HCT116 (cell line): ENCODE measurements at regions not wholly inside any gene's neighbourhood (a gene's known extent, or its start where the extent isn't known, plus 50 kb on each side); places are given as distances from the start of the nearest gene placed in this dataset.

Experiments
- ATAC-seq: fragments of 200-7000 bp; cut with Tn5 transposase; 2 replicates; pipeline ENCODE4 v1.9.1; 2020; ENCODE audit warnings: mild to moderate bottlenecking, moderate library complexity
- BruUV-seq: library from RNA; stranded (reverse); fragments of 400-500 nt; replicated peaks from 2 replicates; lab custom pipeline; 2021; lab: Mats Ljungman, UMichigan
- CTCF ChIA-PET: fragments of 300-600 bp; sonication (Branson Sonifier 250); formaldehyde crosslinking; loops from one replicate; lab custom pipeline; 2021; ENCODE audit warnings: antibody characterized with exemption; lab: Charles Lee
- POLR2A ChIA-PET: fragments of 300-600, 350-600 bp; sonication (Branson Sonifier 250); formaldehyde crosslinking; loops from one replicate; lab custom pipeline; 2021; ENCODE audit warnings: antibody characterized with exemption; lab: Charles Lee
- RAD21 ChIA-PET, 2 experiments: fragments of 300-600 bp; sonication (Branson Sonifier 250); formaldehyde crosslinking; loops; one replicate each; lab custom pipeline; 2023; ENCODE audit warnings: low total read pairs in 2 of 2; ENCODE audit not compliant: uncharacterized antibody in 2 of 2, unreplicated experiment in 2 of 2, low non-redundant PET in 1 of 2; lab: Charles Lee
- DNase-seq: peaks from one replicate; pipeline ENCODE4 v3.0.0-alpha.2; 2010; ENCODE audit warnings: low read depth, low spot score
- H2AFZ ChIP-seq: fragments of 200-600 bp; shearing (Covaris generic), sonication (generic); 2 replicates; pipeline ENCODE4 v1.6.1; 2017; ENCODE audit warnings: low read depth, mixed run types, mixed read lengths, antibody characterized with exemption, low read length; ENCODE audit not compliant: poor library complexity, severe bottlenecking
- H3K27ac ChIP-seq: 2 replicates; pipeline ENCODE4 v1.5.1; 2012; ENCODE audit warnings: low read depth, low read length
- H3K27me3 ChIP-seq: fragments of 200-600 bp; sonication (generic); 2 replicates; pipeline ENCODE4 v1.6.1; 2016; ENCODE audit warnings: mixed run types, low read length, mixed read lengths; ENCODE audit not compliant: insufficient read depth
- H3K36me3 ChIP-seq, 2 experiments: fragments of 200-500 bp in 1 of 2; fragments of 200-600 bp in 1 of 2; sonication (Bioruptor generic) in 1 of 2; sonication (generic) in 1 of 2; 2 replicates each; pipeline versions ENCODE4 v1.5.1 to v1.6.1; 2014 to 2016; ENCODE audit warnings: low read length in 2 of 2, inconsistent platforms in 1 of 2, mixed read lengths in 1 of 2, mixed run types in 1 of 2; ENCODE audit not compliant: insufficient read depth in 2 of 2, control insufficient read depth in 1 of 2
- H3K4me1 ChIP-seq, 2 experiments: fragments of 200-600 bp in 1 of 2; sonication (generic) in 1 of 2; 2 replicates each; pipeline versions ENCODE4 v1.5.1 to v1.6.1; 2012 to 2017; ENCODE audit warnings: low read length in 2 of 2, inconsistent platforms in 1 of 2, mild to moderate bottlenecking in 1 of 2, mixed read lengths in 1 of 2, mixed run types in 1 of 2, moderate library complexity in 1 of 2; ENCODE audit not compliant: insufficient read depth in 2 of 2, control insufficient read depth in 1 of 2
- H3K4me2 ChIP-seq: fragments of 200-600 bp; sonication (generic); 2 replicates; pipeline ENCODE4 v1.6.1; 2017; ENCODE audit warnings: mixed run types, low read length, mixed read lengths
- H3K4me3 ChIP-seq, 2 experiments: fragments of 200-600 bp in 1 of 2; sonication (generic) in 1 of 2; replicated peaks in 1 of 2; 2 replicates each; pipeline ENCODE4 v1.5.1; 2011 to 2016; ENCODE audit warnings: low read length in 2 of 2, control low read depth in 1 of 2, low read depth in 1 of 2, mild to moderate bottlenecking in 1 of 2, mixed read lengths in 1 of 2, mixed run types in 1 of 2
- H3K79me2 ChIP-seq: fragments of 200-600 bp; sonication (generic); 2 replicates; pipeline ENCODE4 v1.6.1; 2017; ENCODE audit warnings: mild to moderate bottlenecking, mixed run types, low read length, moderate library complexity, mixed read lengths; ENCODE audit not compliant: insufficient read depth
- H3K9ac ChIP-seq: fragments of 200-600 bp; sonication (generic); 2 replicates; pipeline ENCODE4 v1.6.1; 2016; ENCODE audit warnings: low read length, mixed read lengths
- H3K9me2 ChIP-seq: fragments of 200-600 bp; sonication (generic), shearing (Covaris generic); 2 replicates; pipeline ENCODE4 v1.6.1; 2017; ENCODE audit warnings: mixed run types, mild to moderate bottlenecking, moderate library complexity; ENCODE audit not compliant: insufficient read depth
- H3K9me3 ChIP-seq, 2 experiments: fragments of 200-500 bp in 1 of 2; fragments of 200-600 bp in 1 of 2; sonication (Bioruptor generic) in 1 of 2; sonication (generic) in 1 of 2; 2 replicates each; pipeline ENCODE4 v1.6.1; 2014 to 2017; ENCODE audit warnings: low read length in 2 of 2, mixed read lengths in 2 of 2, inconsistent platforms in 1 of 2, low read depth in 1 of 2, mild to moderate bottlenecking in 1 of 2, mixed run types in 1 of 2, moderate library complexity in 1 of 2; ENCODE audit not compliant: control insufficient read depth in 1 of 2, insufficient read depth in 1 of 2
- H4K20me1 ChIP-seq: fragments of 200-600 bp; sonication (generic), shearing (Covaris generic); 2 replicates; pipeline ENCODE4 v1.6.1; 2017; ENCODE audit warnings: mixed run types, mild to moderate bottlenecking, moderate library complexity; ENCODE audit not compliant: insufficient read depth
- CTCF ChIP-seq, 3 experiments: fragments of 200-600 bp in 1 of 3; sonication (generic) in 1 of 3; IDR thresholded peaks in 2 of 3; conservative IDR thresholded peaks in 1 of 3; 2 replicates each; pipeline ENCODE4 v1.5.1; 2012 to 2017; ENCODE audit warnings: low read depth in 2 of 3, low read length in 2 of 3, antibody characterized with exemption in 1 of 3, borderline replicate concordance in 1 of 3, control low read depth in 1 of 3, mild to moderate bottlenecking in 1 of 3, mixed read lengths in 1 of 3, mixed run types in 1 of 3, moderate library complexity in 1 of 3; ENCODE audit not compliant: insufficient read depth in 1 of 3
- ELF1 ChIP-seq: IDR thresholded peaks from 2 replicates; pipeline ENCODE4 v1.6.1; 2012; ENCODE audit warnings: low read depth, borderline replicate concordance
- EZH2 ChIP-seq: fragments of 200-600 bp; sonication (generic); IDR thresholded peaks from 2 replicates; pipeline ENCODE4 v1.6.1; 2017; ENCODE audit warnings: antibody characterized with exemption, mixed run types
- POLR2A ChIP-seq: IDR thresholded peaks from 2 replicates; pipeline ENCODE4 v1.7.0; 2011; ENCODE audit warnings: borderline replicate concordance; ENCODE audit not compliant: insufficient read depth, insufficient read length; ENCODE audit errors: extremely low read depth
- POLR2AphosphoS5 ChIP-seq: IDR thresholded peaks from 2 replicates; pipeline ENCODE4 v1.6.1; 2011; ENCODE audit warnings: mild to moderate bottlenecking, low read depth, low read length, moderate library complexity
- RAD21 ChIP-seq: IDR thresholded peaks from 2 replicates; pipeline ENCODE4 v1.6.1; 2012; ENCODE audit warnings: low read depth, mild to moderate bottlenecking
- REST ChIP-seq: IDR thresholded peaks from 2 replicates; pipeline ENCODE4 v1.6.1; 2012; ENCODE audit warnings: low read depth
- YY1 ChIP-seq: IDR thresholded peaks from 2 replicates; pipeline ENCODE4 v1.6.1; 2011; ENCODE audit warnings: low read length, low read depth, moderate library complexity, mild to moderate bottlenecking; ENCODE audit not compliant: insufficient replicate concordance; ENCODE audit errors: extremely low read depth
- intact Hi-C: fragments of 100-400 bp; cut with micrococcal nuclease; formaldehyde crosslinking; loops from 2 replicates; pipeline ENCODE4 v1.10.0; 2022

GRCh38 chr3:82520846-82521245 is 759.4 kb upstream of the GBE1 start:
- BruUV-seq: no TSS peak
- POLR2A ChIA-PET: no interaction called here

More at GRCh38 chr3:82520846-82521245, 759.4 kb upstream of the GBE1 start:
- no peak overlapping the region for H3K4me3 ChIP-seq
- ChIA-PET CTCF (no interaction called here), RAD21 (no interaction called here)
- H3K27ac ChIP-seq: no peak overlapping the region
- H4K20me1 ChIP-seq: no peaks in the 10 kb centered on the region
- no peaks in the 10 kb centered on the region for H3K9me2 ChIP-seq
- ATAC-seq (no peak), DNase-seq (no peak)
- H2AFZ ChIP-seq: no peak overlapping the region
- H3K4me1 ChIP-seq: no peaks in the 10 kb centered on the region
- intact Hi-C loops: no loop called here
- no peaks in the 10 kb centered on the region for H3K36me3 ChIP-seq
- H3K9me3 ChIP-seq: 0 out of 4 replicates have a peak, but pooled peaks cover 0 to 3% of the 10 kb centered on the region in 2 experiments
- no peaks in the 10 kb centered on the region for H3K27me3 ChIP-seq
- TF ChIP-seq ELF1 (no peak), POLR2AphosphoS5 (no peak), POLR2A (no peak), REST (no peak), CTCF (IDR thresholded peaks at IDR 0.05 in 2 of 3, conservative IDR thresholded peaks at IDR 0.05 in 1 of 3; ENCODE audit: borderline replicate concordance in 1 of 3, insufficient read depth in 1 of 3, low read depth in 2 of 3, low read length in 2 of 3) (no peak), RAD21 (no peak), YY1 (no peak), EZH2 (no peak)
- H3K79me2 ChIP-seq: no peaks in the 10 kb centered on the region
- H3K9ac ChIP-seq: no peak overlapping the region
- no peak overlapping the region for H3K4me2 ChIP-seq
